AG04449 (cell line): ENCODE measurements at regions not wholly inside any gene's neighbourhood (a gene's known extent, or its start where the extent isn't known, plus 50 kb on each side); places are given as distances from the start of the nearest gene placed in this dataset.

Experiments used
- CTCF ChIA-PET: fragments of 350-600 bp; formaldehyde crosslinking; extraction: SDS; loops from one replicate; lab custom pipeline; 2021; ENCODE audit warnings: antibody characterized with exemption; lab: Yijun Ruan, JAX
- POLR2A ChIA-PET: fragments of 400-600, 350-600 bp; formaldehyde crosslinking; extraction: SDS; loops from one replicate; lab custom pipeline; 2020; ENCODE audit warnings: antibody characterized with exemption, inconsistent platforms; lab: Yijun Ruan, JAX
- DNase-seq: peaks from one replicate; pipeline ENCODE4 v3.0.0-alpha.2; 2010; ENCODE audit warnings: low read depth, low spot score
- H3K4me3 ChIP-seq: 2 replicates; pipeline ENCODE4 v1.5.1; 2011; ENCODE audit warnings: low read depth, mild to moderate bottlenecking, control low read depth, low read length
- TF ChIP-seq, protein P1 (sequence below): IDR thresholded peaks from one replicate; pipeline ENCODE4 v1.5.1; 2011; ENCODE audit warnings: mild to moderate bottlenecking, moderate library complexity, low read length, control low read depth, inconsistent platforms; ENCODE audit not compliant: insufficient read depth; ENCODE audit errors: missing control alignments

- H3K4me3 ChIP-seq, result no peak overlapping the region
- TF ChIP-seq, protein P1, sequence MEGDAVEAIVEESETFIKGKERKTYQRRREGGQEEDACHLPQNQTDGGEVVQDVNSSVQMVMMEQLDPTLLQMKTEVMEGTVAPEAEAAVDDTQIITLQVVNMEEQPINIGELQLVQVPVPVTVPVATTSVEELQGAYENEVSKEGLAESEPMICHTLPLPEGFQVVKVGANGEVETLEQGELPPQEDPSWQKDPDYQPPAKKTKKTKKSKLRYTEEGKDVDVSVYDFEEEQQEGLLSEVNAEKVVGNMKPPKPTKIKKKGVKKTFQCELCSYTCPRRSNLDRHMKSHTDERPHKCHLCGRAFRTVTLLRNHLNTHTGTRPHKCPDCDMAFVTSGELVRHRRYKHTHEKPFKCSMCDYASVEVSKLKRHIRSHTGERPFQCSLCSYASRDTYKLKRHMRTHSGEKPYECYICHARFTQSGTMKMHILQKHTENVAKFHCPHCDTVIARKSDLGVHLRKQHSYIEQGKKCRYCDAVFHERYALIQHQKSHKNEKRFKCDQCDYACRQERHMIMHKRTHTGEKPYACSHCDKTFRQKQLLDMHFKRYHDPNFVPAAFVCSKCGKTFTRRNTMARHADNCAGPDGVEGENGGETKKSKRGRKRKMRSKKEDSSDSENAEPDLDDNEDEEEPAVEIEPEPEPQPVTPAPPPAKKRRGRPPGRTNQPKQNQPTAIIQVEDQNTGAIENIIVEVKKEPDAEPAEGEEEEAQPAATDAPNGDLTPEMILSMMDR, result no peak
- ChIA-PET POLR2A (no interaction called here), CTCF (interaction anchor here (1.2 to 1.9 kb wide), 3 partner anchors 67 to 72 kb away, joined by 4 to 7 read pairs (median 6); no protein-coding TSS in a partner anchor)
- DNase-seq, result no peak
Measured at GRCh38 chr3:5299161-5299560, 111.7 kb downstream of the EDEM1 start.

DNA sequence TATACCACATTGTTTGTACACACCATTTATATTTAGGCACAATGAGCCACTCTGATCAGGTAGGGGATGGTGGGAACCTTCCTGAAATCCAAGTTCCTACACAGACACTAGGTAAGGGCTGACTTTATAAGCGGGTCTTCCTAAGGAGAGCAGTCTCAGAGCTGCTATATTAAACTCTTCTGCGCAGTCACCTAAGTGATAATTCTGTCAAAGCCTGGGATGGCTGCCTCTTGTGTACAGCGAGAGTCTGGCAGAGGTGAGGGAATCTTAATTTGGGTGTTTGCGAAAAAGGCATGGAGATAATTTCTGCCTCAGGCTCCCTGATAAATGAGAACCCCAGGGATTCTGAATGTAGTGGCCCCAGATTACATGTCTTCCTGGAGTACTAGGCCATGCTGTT is 113.1 kb downstream of the EDEM1 start:
- ChIA-PET CTCF (interaction anchor here (1.3 kb wide), 1 partner anchor 8 kb away, joined by 4 read pairs; no protein-coding TSS in a partner anchor), POLR2A (no interaction called here)
- TF ChIP-seq, protein P1, result no peak
- no peak for DNase-seq
- H3K4me3 ChIP-seq, result no peak overlapping the region

- ChIA-PET CTCF (interaction anchor here (0.8 to 1.3 kb wide), 4 partner anchors 9 to 74 kb away, joined by 3 to 4 read pairs (median 4); no protein-coding TSS in a partner anchor), POLR2A (no interaction called here)
- TF ChIP-seq, protein P1, result no peak
- H3K4me3 ChIP-seq, result no peak overlapping the region
- DNase-seq, result no peak
Measured at GRCh38 chr3:5301651-5302297, 114.3 kb downstream of the EDEM1 start.

- TF ChIP-seq, protein P1, result no peak
- no peak overlapping the region for H3K4me3 ChIP-seq
- DNase-seq, result no peak
- POLR2A ChIA-PET, result no interaction called here
- CTCF ChIA-PET, result interaction anchor here (0.8 to 1.2 kb wide), 3 partner anchors 8 to 75 kb away, joined by 3 to 4 read pairs (median 4); no protein-coding TSS in a partner anchor
Measured at GRCh38 chr3:5302661-5303060, 115.2 kb downstream of the EDEM1 start.

DNA sequence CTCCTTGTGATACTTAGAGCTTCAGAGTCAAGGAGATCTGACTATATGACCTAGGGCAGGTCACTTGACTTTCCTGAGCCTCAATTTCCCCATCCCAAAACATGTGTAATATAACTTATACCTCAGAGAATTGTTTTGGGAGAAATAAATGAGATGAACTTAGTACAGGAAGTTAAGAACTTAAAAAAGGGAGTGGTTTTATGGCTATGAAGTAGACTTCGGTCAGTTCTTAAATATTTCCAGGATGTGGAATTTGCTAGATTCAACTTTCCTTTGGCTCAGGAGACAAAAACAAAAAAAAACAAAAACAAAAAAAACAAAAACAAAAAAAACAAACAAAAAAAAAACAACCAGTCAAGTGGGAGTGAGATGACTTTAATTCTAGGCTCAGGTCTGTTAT is 116.7 kb downstream of the EDEM1 start:
- H3K4me3 ChIP-seq, result no peak overlapping the region
- POLR2A ChIA-PET, result no interaction called here
- TF ChIP-seq, protein P1, result no peak
- no peak for DNase-seq
- CTCF ChIA-PET, result no interaction called here

DNA sequence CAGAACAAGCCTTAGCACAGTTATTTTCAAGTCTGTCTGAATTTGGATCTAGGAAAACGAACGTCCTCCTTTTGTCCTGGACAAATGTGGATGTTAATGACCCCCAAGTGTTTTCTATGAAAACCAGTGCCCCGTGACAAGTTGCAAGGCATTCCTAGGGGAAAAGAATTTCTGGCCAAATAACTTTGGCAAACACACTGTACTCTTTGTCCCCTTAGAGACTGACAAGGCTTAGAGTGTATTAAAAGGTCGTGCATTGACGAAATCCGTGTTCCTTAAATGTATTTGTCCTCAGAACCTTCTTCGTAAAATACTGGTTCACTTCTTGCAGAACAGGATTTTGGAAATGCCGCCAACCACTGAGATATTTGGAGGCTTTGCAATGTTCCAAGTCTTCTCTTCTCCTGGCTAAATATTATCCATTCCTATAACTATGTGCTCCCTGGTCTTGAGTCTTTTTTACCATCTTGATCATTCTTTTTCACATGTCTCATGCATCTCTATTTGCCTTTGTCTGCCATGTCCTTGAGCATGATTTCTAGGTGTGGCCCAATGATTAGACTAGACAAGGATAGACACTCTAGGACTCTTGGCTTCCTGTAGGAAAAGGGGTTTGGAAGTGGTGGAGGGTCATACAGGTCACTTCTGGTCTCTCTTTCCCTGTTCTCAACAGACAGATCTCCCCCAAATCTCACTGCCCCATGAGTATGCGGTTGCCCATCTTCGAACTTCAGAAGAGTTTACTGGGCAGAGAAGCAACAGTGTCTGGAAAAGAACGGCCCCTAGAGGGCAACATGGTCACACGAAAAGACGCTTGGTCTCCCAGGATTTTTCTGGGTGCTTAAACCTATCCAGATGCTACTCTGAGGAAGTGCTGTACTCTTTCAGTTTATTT is 117.5 kb downstream of the EDEM1 start:
- ChIA-PET POLR2A (no interaction called here), CTCF (interaction anchor here (1.0 kb wide), 1 partner anchor 17 kb away, joined by 5 read pairs; no protein-coding TSS in a partner anchor)
- DNase-seq, result no peak

More for the DNA sequence above, 117.5 kb downstream of the EDEM1 start:
- TF ChIP-seq, protein P1, result peak; percentile 49
- no peak overlapping the region for H3K4me3 ChIP-seq
